ENCODE measurements at regions not wholly inside any gene's neighbourhood (a gene's known extent, or its start where the extent isn't known, plus 50 kb on each side); places are given as distances from the start of the nearest gene placed in this dataset.

DNA sequence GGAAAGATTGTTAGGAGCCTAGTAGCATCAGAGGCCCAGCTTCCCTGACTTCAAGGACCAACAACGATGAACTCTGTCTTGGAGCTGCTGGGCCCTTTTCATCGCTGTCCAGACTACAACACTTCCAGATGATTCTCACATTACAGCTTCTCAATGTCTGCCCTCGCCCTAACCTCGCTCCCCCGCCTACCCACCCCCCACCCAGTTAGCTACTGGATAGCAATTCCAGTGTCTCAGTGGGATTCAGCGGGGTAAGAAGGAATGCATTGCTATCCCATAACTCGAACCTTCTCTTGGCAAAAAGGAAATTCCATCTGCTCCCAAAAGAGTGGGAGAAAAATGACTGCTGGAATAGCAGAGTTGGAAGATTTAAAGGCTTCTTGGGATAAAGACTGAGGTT is 65.0 kb downstream of the RPL37A start:
- Mint-ChIP-seq H3K27ac (ENCODE audit: unreplicated experiment) (no peak overlapping the region), H3K4me1 (peaks cover 6% of the 10 kb centered on the region), H3K4me3 (no peak overlapping the region), H3K27me3 (ENCODE audit: low read depth) (no peaks in the 10 kb centered on the region), H3K9me3 (no peaks in the 10 kb centered on the region), H3K36me3 (ENCODE audit: low read depth) (no peaks in the 10 kb centered on the region)
- TF ChIP-seq, protein P1, sequence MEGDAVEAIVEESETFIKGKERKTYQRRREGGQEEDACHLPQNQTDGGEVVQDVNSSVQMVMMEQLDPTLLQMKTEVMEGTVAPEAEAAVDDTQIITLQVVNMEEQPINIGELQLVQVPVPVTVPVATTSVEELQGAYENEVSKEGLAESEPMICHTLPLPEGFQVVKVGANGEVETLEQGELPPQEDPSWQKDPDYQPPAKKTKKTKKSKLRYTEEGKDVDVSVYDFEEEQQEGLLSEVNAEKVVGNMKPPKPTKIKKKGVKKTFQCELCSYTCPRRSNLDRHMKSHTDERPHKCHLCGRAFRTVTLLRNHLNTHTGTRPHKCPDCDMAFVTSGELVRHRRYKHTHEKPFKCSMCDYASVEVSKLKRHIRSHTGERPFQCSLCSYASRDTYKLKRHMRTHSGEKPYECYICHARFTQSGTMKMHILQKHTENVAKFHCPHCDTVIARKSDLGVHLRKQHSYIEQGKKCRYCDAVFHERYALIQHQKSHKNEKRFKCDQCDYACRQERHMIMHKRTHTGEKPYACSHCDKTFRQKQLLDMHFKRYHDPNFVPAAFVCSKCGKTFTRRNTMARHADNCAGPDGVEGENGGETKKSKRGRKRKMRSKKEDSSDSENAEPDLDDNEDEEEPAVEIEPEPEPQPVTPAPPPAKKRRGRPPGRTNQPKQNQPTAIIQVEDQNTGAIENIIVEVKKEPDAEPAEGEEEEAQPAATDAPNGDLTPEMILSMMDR (conservative IDR thresholded peaks at IDR 0.05): no peak
- no peak for DNase-seq (ENCODE audit: low read depth, low spot score)

DNA sequence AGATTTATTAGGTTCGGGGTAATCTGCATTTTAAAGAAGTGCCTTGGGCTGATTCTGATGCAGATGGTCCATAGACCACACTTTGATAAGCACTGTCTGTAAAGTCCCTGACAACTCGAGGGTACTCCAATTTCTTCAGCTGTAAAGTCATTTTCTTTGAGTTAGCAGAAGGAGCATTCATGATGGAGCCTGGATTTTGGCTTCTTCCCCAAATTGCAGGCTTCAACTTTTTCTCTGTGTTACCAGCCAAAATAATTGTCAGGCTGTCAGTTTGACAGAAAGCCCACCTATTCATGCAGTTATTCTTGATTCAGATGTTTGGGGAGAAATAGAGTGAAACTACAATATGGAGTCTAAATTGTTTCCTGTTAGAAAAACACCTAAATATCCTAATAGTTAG is 66.0 kb downstream of the RPL37A start:
- Mint-ChIP-seq H3K27ac (ENCODE audit: unreplicated experiment) (no peak overlapping the region), H3K4me1 (peaks cover 6% of the 10 kb centered on the region), H3K27me3 (ENCODE audit: low read depth) (no peaks in the 10 kb centered on the region), H3K4me3 (no peak overlapping the region), H3K9me3 (no peaks in the 10 kb centered on the region), H3K36me3 (ENCODE audit: low read depth) (no peaks in the 10 kb centered on the region)
- no peak for DNase-seq (ENCODE audit: low read depth, low spot score)
- TF ChIP-seq, protein P1 (conservative IDR thresholded peaks at IDR 0.05): no peak

DNA sequence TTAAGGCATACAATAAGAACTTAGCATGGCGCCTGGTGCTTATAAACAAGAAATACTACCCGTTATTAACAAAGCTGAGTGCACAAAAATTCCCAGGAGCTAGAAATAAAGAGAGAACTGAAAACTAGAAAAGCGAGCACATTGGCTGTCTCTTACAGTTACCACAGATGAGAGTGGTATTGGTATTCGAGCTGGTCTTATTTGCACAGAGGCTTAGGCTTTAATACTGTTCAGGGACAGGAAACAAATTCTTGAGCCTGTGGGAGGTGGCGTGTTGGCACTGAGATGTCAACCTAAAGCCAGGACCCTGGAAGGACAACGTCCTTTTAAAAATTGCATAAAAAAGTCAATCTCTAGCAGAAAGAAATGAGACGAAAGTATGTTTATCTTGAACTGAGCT is 67.3 kb upstream of the IGFBP2 start:
- TF ChIP-seq, protein P1 (conservative IDR thresholded peaks at IDR 0.05): no peak
- Mint-ChIP-seq H3K4me1 (no peaks in the 10 kb centered on the region), H3K4me3 (no peak overlapping the region), H3K27ac (ENCODE audit: unreplicated experiment) (no peak overlapping the region), H3K36me3 (ENCODE audit: low read depth) (no peaks in the 10 kb centered on the region), H3K9me3 (no peaks in the 10 kb centered on the region), H3K27me3 (ENCODE audit: low read depth) (no peaks in the 10 kb centered on the region)
- DNase-seq (ENCODE audit: low read depth, low spot score): no peak

DNA sequence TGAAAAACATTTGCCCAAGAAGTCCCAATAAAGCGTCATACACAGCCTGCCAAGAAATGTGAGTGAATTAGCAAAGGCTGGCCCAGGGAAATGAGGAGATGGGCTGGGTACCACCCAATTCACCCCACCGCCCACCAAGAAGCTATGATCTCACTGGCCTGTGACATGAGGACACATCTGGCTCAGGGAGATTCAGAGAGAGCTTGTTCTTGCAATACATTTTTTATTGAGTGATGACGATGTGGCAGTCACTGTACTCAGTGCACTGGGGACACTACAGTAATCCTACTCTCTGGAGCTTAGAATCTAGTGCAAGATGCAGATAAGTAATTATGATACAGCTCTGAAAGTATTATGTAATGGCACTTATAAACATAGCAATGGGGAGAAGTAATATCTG is 64.6 kb upstream of the IGFBP2 start:
- H3K9me3 Mint-ChIP-seq: peaks cover 6% of the 10 kb centered on the region
- H3K27me3 Mint-ChIP-seq (ENCODE audit: low read depth): no peaks in the 10 kb centered on the region
- H3K36me3 Mint-ChIP-seq (ENCODE audit: low read depth): no peaks in the 10 kb centered on the region
- no peak overlapping the region for H3K27ac Mint-ChIP-seq (ENCODE audit: unreplicated experiment)
- TF ChIP-seq, protein P1 (conservative IDR thresholded peaks at IDR 0.05): no peak
- H3K4me1 Mint-ChIP-seq: no peaks in the 10 kb centered on the region
- no peak overlapping the region for H3K4me3 Mint-ChIP-seq
- DNase-seq (ENCODE audit: low read depth, low spot score): no peak

DNA sequence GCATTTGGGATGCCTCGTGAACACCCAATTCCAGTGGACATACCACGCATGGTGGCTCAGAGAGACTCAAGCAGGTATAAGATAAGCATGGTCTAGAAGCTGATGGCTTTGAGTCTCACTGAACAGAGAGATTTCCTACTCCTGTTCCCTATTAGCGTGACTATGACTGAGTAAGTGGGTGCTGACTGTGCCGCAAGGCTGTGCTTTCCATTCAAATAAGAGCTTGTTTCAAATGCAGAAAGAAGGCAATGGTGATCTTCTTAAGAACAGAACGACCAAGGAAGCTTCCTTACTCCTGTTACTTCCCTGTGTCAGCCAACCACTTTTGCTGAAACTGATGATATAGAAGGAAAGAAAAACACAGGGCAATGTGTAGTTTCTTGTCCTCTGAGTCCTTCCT is 63.5 kb upstream of the IGFBP2 start:
- DNase-seq (ENCODE audit: low read depth, low spot score): no peak
- H3K4me3 Mint-ChIP-seq: no peak overlapping the region
- TF ChIP-seq, protein P1 (conservative IDR thresholded peaks at IDR 0.05): no peak
- H3K27me3 Mint-ChIP-seq (ENCODE audit: low read depth): no peaks in the 10 kb centered on the region
- H3K4me1 Mint-ChIP-seq: no peaks in the 10 kb centered on the region
- no peak overlapping the region for H3K27ac Mint-ChIP-seq (ENCODE audit: unreplicated experiment)
- peaks cover 6% of the 10 kb centered on the region for H3K9me3 Mint-ChIP-seq
- H3K36me3 Mint-ChIP-seq (ENCODE audit: low read depth): no peaks in the 10 kb centered on the region

DNA sequence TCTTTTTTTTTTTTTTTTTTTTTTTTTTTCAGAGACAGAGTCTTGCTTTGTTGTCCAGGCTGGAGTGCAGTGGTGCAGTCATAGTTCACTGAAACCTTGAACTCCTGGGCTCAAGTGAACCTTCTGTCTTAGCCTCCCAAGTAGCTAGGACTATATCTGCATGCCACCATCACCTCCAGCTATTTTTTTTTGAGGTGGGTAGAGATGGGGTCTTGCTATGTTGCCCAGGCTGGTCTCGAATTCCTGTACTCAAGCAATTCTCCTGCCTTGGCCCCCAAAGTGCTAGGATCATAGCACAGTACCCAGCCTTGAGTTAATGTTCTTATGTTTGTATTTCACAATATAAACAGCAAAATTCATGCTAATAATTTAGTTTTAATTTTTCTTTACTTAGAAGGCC is 62.9 kb upstream of the IGFBP2 start:
- Mint-ChIP-seq H3K4me1 (no peaks in the 10 kb centered on the region), H3K36me3 (ENCODE audit: low read depth) (no peaks in the 10 kb centered on the region), H3K27me3 (ENCODE audit: low read depth) (no peaks in the 10 kb centered on the region), H3K9me3 (peaks cover 6% of the 10 kb centered on the region), H3K27ac (ENCODE audit: unreplicated experiment) (no peak overlapping the region), H3K4me3 (no peak overlapping the region)
- no peak for DNase-seq (ENCODE audit: low read depth, low spot score)
- TF ChIP-seq, protein P1 (conservative IDR thresholded peaks at IDR 0.05): no peak

All from neural crest cell (in vitro differentiated cells).